ENCODE measurements at regions not wholly inside any gene's neighbourhood (a gene's known extent, or its start where the extent isn't known, plus 50 kb on each side); places are given as distances from the start of the nearest gene placed in this dataset.
A peak's percentile ranks its signal among the peaks of the same experiment; 100 is the strongest.

DNA sequence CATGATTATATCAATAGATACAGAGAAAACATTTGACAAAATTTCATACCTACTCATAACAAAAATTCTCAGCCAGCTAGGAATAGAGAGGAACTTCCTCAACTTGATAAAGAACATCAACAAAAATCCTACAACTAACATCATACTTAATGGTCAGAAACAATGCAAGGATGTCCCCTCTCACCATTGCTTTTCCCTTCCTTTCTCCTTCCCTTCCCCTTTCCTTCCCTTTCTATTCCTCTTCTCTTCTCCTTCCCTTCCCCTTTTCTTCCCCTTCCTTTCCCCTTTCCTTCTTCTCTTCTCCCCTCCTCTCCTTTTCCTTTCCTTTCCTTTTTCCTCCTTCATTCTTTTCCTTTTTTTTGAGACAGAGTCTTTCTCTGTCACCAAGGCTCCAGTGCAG is 418.3 kb upstream of the B3GAT1 start:
- Histone ChIP-seq H3K36me3 (no peaks in the 10 kb centered on the region), H3K4me1 (no peaks in the 10 kb centered on the region), H3K27me3 (no peaks in the 10 kb centered on the region), H3K27ac (no peak overlapping the region), H3K9me3 (no peaks in the 10 kb centered on the region), H3K4me3 (replicated peaks in 1 of 3) (no peak overlapping the region)
- no peak for TF ChIP-seq POLR2A (IDR thresholded peaks at IDR 0.05)
- TF ChIP-seq, protein P1, sequence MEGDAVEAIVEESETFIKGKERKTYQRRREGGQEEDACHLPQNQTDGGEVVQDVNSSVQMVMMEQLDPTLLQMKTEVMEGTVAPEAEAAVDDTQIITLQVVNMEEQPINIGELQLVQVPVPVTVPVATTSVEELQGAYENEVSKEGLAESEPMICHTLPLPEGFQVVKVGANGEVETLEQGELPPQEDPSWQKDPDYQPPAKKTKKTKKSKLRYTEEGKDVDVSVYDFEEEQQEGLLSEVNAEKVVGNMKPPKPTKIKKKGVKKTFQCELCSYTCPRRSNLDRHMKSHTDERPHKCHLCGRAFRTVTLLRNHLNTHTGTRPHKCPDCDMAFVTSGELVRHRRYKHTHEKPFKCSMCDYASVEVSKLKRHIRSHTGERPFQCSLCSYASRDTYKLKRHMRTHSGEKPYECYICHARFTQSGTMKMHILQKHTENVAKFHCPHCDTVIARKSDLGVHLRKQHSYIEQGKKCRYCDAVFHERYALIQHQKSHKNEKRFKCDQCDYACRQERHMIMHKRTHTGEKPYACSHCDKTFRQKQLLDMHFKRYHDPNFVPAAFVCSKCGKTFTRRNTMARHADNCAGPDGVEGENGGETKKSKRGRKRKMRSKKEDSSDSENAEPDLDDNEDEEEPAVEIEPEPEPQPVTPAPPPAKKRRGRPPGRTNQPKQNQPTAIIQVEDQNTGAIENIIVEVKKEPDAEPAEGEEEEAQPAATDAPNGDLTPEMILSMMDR (IDR thresholded peaks at IDR 0.05) = no peak
- intact Hi-C loops (cut with DNase I) = no loop called here
- DNase-seq = no peak

GRCh38 chr11:134823970-134824369 is 411.9 kb upstream of the B3GAT1 start:
- no peaks in the 10 kb centered on the region for H3K36me3 ChIP-seq
- WGBS, 2 donors = 88 to 90% methylated on average over 4 of the region's 4 CpGs
- no peaks in the 10 kb centered on the region for H3K4me1 ChIP-seq
- H3K4me3 ChIP-seq (replicated peaks in 1 of 3) = no peak overlapping the region
- intact Hi-C loops (cut with DNase I) = no loop called here
- DNase-seq = no peak
- TF ChIP-seq, protein P1 (IDR thresholded peaks at IDR 0.05) = no peak
- no peak for TF ChIP-seq POLR2A (IDR thresholded peaks at IDR 0.05)
- H3K27ac ChIP-seq = no peak overlapping the region
- H3K9me3 ChIP-seq = no peaks in the 10 kb centered on the region
- no peaks in the 10 kb centered on the region for H3K27me3 ChIP-seq

DNA sequence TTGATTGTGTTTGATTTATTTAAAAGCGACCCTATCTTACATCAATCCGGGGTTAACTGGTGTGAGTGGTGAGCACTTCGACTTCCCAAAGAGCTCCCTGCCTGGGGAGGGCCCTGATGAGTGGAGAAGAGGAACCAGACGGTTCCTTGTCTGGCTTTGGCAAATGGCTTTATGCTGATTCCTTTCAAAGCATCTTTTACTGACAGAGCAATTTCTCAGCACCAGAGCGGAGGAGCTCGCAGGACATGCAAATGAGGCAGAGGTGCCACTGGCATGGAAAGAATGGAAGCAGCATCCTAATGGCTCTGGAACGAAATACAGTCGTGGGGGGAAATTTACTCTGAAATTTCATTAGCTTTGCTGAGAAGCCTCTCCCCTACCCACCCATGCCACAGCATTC is 410.9 kb upstream of the B3GAT1 start:
- no peaks in the 10 kb centered on the region for H3K36me3 ChIP-seq
- intact Hi-C loops (cut with DNase I) = no loop called here
- H3K9me3 ChIP-seq = no peaks in the 10 kb centered on the region
- TF ChIP-seq, protein P1 (IDR thresholded peaks at IDR 0.05) = no peak
- TF ChIP-seq POLR2A (IDR thresholded peaks at IDR 0.05) = no peak
- H3K27ac ChIP-seq = no peak overlapping the region
- no peaks in the 10 kb centered on the region for H3K4me1 ChIP-seq
- no peak for DNase-seq
- no peak overlapping the region for H3K4me3 ChIP-seq (replicated peaks in 1 of 3)
- WGBS, 2 donors = 55 to 64% methylated on average over 8 of the region's 8 CpGs
- no peaks in the 10 kb centered on the region for H3K27me3 ChIP-seq

- H3K4me3 ChIP-seq (replicated peaks in 1 of 3) = no peak overlapping the region
- no peak for DNase-seq
- no peaks in the 10 kb centered on the region for H3K27me3 ChIP-seq
- H3K9me3 ChIP-seq = no peaks in the 10 kb centered on the region
- WGBS, 2 donors = 61 to 64% methylated on average over 4 of the region's 4 CpGs
- intact Hi-C loops (cut with DNase I) = no loop called here
- H3K27ac ChIP-seq = no peak overlapping the region
- H3K4me1 ChIP-seq = no peaks in the 10 kb centered on the region
- no peak for TF ChIP-seq POLR2A (IDR thresholded peaks at IDR 0.05)
- H3K36me3 ChIP-seq = no peaks in the 10 kb centered on the region
Measured at GRCh38 chr11:134821422-134821821, 409.4 kb upstream of the B3GAT1 start.

DNA sequence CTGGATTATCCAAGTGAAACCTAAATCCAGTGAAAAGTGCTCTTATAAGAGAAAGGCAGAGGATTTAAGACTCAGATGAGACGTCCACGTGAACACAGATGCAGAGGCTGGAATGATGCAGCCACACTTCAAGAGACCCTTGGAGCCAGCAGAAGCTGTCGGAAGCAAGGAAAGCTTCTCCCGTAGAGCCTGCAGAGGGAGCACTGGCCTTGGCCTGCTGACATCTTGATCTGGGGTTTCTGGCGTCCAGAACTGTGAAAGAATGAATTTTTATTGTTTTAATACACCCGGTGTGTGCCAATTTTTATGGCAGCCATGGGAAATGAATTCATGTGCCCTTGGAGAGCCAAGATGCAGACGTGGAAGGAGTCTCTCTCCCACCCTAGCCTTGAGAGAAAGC is 407.0 kb upstream of the B3GAT1 start:
- Histone ChIP-seq H3K9me3 (no peaks in the 10 kb centered on the region), H3K4me3 (replicated peaks in 1 of 3) (no peak overlapping the region), H3K27me3 (no peaks in the 10 kb centered on the region), H3K27ac (no peak overlapping the region), H3K36me3 (no peaks in the 10 kb centered on the region), H3K4me1 (no peaks in the 10 kb centered on the region)
- intact Hi-C loops (cut with DNase I) = no loop called here
- WGBS, 2 donors = 24 to 28% methylated on average over 7 of the region's 7 CpGs
- no peak for TF ChIP-seq POLR2A (IDR thresholded peaks at IDR 0.05)
- TF ChIP-seq, protein P1 (IDR thresholded peaks at IDR 0.05) = peak in 1 of 6 experiments; percentile 6
- no peak for DNase-seq

GRCh38 chr11:134818516-134818915 is 406.5 kb upstream of the B3GAT1 start:
- Histone ChIP-seq H3K4me3 (replicated peaks in 1 of 3) (no peak overlapping the region), H3K4me1 (no peaks in the 10 kb centered on the region), H3K9me3 (no peaks in the 10 kb centered on the region), H3K27me3 (no peaks in the 10 kb centered on the region), H3K36me3 (no peaks in the 10 kb centered on the region), H3K27ac (no peak overlapping the region)
- intact Hi-C loops (cut with DNase I) = no loop called here
- no peak for DNase-seq
- 42 to 45% methylated on average over 5 of the region's 5 CpGs for WGBS, 2 donors
- TF ChIP-seq POLR2A (IDR thresholded peaks at IDR 0.05) = no peak
- TF ChIP-seq, protein P1 (IDR thresholded peaks at IDR 0.05) = no peak

Data from thyroid gland (tissue), 4 donors.